ELR (cell line): ENCODE measurements at regions not wholly inside any gene's neighbourhood (a gene's known extent, or its start where the extent isn't known, plus 50 kb on each side); places are given as distances from the start of the nearest gene placed in this dataset.
"Not testable (repeated sequence)": the region's sequence is repeated elsewhere in the genome, so short reads cannot be mapped to it uniquely, and the experiment has no call there.

ENCODE experiments used
- DNase-seq: peaks from one replicate; pipeline ENCODE4 v3.0.0-alpha.2; 2015; ENCODE audit warnings: low read depth

DNA sequence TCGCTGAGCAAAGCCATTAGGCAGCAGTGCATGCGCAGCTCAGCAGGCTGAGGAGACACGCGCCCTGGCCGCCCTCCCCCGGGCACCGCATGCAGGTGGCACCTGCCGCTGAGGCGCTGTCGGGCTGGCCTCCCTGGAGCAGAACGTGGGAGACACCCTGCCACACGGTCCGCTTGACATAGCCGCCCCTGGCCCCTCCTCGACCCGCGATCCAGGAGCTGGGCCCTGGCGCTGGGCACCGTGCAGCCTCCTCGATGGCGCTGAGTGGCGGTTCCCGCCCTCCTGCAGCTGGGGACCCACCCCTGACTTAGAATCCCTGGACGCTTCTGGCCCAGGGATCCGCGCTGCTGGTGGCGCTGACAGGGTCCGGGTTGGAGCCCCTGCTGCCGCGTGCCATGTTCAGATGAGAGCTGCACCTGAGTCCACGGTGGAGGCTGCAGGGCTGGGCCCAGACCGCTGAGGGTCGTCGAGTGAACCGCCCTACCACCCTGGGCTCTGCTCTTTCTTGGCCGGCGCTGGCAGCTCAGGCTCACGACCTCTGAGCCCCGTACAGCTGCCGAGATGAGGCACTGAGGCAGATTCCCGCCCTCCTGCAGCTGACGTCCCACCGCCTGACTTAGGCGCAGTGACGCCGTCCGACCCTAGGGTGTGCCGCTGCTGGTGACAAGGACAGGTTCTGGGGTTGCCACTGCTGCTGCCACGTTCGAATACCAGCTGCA lies 116.8 kb downstream of the OR13A1 start:
- DNase-seq = no peak

DNA sequence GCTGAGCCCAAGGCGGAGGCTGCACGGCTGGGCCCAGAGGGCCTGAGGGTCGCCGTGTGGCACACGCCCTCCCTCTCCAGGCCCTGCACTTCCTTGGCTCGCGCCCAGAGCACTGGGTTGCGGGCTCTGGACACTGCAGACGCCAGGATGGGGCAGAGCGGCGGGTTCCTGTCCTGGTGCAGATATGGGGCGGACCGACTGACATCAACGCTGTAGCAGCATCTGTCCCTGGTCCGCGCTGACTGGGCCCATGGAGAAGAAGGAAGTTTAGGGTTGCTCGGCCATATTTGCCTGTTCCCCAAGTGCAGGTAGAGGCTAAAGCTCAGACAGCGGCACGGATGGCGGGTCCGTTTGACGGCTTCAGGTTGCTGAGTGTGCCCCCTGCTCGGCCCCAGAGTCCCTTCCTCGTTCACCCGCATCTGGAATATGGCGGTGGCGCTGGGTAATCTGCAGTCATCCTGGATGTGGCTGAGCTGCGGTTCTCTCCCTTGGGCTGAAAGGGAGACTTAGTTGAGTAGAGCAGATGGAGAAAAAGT lies 116.1 kb downstream of the OR13A1 start:
- no peak for DNase-seq

DNA sequence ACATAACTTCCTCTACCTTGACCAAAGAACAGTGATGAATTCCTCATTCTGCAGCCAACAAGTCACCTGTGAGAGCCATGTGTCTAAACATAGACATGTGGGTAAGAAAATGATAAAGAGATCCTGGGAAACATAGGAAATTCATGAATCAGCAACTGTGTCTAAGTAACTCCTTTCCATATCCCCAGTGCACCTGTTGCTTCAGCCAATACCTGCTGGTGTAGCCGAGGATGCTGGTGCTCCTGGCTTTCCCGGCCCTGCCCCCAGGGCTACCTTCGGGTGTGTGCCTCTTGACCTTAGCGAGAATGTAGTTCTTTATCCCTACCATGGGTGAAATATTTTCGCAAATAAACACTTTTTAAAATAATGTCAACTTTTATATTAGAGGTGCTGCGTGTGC lies 114.1 kb downstream of the OR13A1 start:
- DNase-seq = no peak

DNA sequence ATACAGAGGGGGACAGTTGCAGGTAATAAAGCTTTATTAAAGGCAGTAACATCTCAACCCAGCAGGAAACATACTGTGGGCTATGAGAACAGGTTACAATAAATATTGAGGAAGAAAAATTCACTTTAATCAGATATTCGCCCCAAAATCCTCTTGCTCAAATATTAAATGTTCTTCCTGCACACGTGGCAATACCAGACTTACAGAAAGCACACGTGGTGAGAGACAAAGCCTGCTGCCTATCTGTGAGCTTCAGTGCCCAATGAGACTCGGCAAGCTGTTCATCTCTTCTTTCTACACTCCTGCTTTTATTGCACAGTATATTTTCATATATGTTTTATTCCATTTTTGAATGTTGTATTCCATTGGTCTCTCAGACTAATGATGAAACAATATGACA lies 113.2 kb downstream of the OR13A1 start:
- DNase-seq = no peak

DNA sequence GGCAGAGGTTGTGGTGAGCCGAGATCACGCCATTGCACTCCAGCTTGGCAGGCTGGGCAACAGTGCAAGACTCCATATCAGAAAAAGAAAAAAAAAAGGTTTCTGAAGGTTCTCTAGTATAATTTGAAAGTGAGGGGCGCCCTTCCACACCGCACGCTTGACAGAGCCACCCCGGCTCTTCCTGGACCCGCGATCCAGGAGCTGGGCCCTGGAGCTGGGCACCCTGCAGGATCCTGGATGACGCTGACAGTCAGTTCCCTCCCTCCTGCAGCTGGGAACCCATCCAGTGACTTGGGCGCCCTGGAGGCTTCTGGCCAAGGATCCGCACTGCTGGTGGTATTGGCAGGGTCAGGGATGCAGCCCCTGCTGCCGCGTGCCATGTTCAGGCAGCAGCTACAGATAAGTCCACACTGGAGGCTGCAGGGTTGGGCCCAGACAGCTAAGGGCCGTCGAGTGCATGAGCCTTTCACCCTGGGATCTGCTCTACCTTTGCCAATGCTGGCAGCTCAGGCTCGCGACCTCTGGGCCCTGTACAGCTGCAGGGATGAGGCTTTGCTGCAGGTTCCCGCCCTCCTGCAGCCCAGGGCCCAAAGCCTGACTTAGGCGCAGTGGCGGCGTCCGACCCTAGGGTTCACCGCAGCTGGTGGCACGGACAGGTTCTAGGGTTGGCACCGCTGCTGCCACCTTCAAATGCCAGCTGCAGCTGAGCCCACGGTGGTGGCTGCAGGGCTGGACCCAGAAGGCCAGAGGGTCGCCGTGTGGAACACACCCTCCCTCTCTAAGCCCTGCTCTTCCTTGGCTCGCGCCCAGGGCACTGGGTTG lies 110.2 kb downstream of the OR13A1 start:
- DNase-seq = no peak

DNA sequence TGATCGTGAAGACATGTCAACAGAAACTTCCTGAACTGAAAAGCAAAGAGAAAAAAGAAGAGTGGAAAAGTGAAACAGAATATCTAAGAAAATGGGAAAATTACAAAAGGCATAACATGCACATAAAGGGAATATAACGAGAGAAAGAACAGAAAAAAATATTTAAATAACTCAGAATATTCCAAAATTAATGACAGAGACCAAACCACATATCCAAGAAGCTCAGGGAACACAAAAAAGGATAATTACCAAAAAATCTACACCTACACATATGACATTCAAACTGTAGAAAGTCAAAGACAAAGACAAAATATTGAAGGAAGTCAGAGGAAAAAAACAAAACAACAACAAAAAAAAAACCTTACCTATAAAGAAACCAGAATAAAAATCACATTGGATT lies 105.5 kb downstream of the OR13A1 start:
- no peak for DNase-seq

DNA sequence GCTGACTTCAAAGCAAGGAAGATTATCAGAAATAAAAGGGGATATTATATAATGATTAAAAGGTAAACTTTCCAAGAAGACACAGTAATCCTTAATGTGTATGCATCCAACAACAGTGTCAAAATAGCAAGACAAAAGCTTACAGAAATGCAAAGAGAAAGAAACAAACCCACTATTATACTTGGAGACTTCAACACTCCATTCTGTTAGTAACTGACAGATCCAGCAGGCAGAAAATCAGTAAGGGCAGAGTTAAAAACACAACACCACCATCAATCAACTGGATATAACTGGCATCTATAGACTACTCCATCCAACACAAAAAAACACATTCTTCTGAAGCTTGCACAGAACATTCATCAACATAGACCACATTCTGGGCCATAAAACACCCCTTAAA lies 103.8 kb downstream of the OR13A1 start:
- DNase-seq = no peak

DNA sequence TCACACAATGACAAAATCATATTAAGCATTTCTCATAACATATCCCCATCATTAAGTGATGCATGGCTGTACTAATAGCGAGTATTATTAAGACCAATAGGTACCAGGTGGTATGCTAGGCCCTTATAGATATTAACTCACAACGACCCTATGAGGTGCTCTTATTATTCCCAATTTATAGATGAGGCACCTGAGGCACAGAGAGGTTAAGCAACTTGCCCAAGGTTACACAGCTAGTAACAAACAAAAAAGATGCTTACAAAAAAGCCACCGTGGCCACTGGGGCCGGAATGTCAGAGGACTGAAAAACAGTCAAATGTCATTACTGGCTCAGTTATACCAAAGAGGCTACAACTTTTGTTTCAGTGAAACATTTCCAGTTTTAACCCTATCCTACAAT lies 96.0 kb downstream of the OR13A1 start:
- no peak for DNase-seq

DNA sequence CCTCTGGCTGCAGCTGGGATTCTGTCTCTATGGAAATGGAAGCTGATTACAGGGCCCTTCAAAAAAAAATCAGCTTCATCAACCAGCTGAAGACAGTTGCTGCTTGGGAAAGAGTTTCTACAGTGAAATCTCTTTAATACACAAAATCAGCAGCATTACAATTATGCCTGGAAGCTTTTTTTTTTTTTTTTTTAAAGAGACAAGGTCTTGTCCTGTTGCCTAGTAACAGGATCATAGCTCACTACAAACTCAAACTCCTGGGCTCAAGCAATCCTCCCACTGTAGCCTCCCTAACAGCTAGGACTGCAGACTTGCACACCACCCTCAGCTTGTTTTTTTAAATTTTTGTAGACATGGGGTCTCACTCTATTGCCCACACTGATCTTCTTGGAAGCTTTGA lies 94.5 kb downstream of the OR13A1 start:
- no peak for DNase-seq

DNA sequence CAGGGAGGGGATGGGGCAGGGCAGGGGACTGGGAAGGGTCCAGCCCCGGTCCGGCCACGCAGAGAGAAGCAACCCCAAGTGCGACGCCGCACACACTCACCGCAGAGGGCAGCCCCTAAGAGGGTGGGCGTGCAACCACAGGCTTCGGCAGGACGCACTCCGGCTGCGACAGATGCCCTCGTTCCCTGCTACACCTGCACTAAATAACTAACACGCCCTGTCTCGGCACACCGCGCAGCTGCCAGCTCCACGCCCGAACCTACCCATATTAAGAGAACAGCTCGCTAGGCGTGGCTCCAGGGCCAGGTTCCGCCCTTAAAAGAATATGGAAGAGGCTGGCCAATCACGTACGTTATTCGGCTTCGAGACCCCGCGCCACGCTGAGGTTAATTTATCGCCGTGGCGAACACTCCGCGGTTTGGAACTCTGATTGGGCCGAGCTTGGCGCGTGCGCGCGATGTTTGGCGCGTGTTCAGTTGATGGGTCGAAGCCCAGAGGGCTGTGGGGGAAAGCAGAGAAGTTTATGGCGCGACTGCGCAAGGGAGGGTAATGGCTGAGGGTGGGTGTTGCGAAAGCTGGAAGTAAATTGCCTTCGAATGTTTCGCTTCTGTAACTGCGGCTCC lies 91.1 kb downstream of the OR13A1 start:
- no peak for DNase-seq

DNA sequence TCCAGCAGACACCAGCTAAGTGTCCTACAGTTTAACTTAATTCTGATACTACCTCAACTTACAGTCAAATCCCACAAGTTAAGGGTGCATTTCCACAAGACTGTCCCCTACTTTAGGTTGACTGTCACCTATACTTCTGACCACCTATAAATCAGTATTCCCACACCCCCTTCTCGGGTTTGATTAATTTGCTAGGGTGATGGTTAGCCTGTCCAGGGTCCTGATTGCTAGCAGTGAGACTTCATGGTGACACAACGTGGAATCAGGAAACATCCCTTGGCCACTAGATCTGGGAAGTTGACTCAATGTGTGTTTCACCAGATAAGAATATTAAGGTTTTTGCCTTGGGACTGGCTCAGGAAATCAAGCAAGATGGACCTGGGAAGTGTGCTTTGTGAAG lies 88.4 kb downstream of the OR13A1 start:
- no peak for DNase-seq

DNA sequence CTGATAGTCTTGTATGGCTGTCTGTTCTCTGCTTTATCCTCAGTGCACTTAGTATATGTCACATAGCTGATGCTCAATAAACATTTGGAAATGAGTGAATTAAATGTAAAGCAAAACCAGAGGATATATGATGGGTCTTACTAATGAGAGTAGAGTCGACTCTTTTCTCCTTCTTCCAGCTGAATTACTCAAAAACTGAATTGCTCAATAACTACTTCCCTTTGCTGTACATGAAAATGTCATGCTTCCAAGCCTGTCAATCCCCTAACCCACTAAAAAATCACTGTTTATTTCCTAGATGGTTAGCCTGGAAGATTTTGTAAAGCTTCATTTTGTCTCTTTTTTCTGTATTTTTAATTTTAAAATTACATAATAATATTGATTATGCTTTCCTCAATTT lies 88.0 kb downstream of the OR13A1 start:
- no peak for DNase-seq

DNA sequence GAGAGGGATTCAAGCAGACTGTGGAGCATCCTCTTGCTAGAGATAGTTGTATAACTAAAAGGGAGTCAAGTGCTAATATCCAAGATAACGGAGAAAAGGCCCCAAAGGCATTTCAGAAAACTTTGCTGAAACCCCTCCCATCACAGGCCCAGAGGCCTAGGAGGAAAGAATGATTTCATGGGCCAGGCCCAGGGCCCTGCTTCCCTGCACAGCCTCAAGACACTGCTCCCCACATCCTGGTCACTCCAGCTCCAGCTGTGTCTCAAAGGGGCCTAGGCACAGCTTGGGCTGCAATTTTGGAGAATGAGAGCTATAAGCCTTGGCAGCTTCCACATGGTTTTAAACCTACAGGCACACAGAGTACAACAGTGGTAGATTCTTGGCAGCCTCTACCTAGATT lies 85.6 kb downstream of the OR13A1 start:
- DNase-seq = no peak

DNA sequence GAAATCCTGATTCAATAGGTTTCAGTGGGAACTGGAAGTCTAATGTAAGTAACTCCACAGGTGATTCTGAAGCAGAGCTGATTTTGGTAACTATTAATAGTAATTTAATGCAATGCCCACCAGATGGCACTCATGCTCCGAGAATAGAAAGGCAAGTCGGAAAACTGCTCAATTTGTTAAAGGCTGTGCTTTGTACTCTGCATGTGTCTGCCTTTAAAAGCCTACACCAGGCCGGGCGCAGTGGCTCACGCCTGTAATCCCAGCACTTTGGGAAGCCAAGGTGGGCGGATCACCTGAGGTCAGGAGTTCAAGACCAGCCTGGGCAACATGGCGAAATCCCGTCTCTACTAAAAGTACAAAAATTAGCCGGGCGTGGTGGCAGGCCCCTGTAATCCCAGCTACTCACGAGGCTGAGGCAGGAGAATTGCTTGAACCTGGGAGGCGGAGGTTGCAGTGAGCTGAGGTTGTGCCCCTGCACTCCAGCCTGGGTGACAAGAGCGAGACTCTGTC lies 80.1 kb downstream of the OR13A1 start:
- DNase-seq = peak; percentile 80

DNA sequence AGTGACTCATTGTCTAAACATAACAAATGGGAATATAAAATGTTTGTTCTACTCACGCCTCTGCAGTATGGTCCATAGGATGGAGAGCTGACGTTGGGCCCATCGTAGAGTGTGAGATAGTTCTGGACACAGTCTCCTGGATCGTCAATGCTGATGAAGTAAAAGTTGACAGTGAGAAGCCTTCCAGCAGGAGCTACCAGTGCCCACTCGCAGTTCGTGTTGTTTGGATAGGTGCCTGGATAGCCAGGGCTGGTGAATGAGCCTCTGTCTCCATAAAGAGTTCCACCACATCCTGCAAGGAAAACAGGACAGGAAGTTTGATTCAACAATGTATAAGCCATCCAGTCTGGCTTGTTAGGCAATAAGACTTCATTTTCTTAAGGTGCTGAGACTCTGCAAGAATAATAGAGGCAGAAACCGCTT lies 79.6 kb downstream of the OR13A1 start:
- DNase-seq = peak; percentile 34

DNA sequence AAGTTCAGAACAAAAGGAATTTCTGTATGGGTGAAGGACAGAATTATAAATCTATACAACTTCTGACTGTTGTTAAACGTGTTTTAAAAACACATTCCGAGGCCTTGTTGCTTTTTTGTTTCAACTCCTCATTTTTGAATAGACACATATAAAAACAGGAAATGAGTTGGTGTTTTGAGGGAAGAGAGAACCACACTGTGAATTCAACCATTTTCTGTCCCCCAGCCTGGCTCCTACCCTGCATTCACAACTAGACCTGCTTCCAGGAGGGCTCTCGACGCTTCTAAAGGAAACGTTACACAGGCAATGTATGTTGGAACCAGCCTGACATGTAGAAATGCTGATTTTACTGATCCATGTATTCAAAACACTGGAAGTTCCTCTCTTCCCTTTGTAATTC lies 76.5 kb downstream of the OR13A1 start:
- no peak for DNase-seq

DNA sequence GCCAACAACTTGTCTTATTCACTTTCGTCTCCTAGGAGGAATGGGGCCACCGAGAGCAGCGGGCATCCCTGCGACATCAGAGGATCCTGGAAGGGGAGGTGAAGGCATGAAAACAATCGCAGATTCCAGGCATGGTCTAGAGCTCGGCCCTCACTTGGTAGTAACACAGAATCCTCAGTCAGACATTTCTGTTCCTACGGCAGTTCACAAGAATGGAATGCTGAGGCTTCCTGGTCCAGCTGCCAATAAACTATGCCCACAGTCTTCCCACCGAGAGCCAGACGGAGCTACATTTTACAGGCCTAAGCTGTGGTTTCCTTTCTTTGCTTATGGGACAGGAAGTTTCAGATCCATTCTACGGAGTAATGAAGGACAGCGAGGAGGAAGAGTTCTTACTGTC lies 75.8 kb downstream of the OR13A1 start:
- DNase-seq = peak; percentile 23

DNA sequence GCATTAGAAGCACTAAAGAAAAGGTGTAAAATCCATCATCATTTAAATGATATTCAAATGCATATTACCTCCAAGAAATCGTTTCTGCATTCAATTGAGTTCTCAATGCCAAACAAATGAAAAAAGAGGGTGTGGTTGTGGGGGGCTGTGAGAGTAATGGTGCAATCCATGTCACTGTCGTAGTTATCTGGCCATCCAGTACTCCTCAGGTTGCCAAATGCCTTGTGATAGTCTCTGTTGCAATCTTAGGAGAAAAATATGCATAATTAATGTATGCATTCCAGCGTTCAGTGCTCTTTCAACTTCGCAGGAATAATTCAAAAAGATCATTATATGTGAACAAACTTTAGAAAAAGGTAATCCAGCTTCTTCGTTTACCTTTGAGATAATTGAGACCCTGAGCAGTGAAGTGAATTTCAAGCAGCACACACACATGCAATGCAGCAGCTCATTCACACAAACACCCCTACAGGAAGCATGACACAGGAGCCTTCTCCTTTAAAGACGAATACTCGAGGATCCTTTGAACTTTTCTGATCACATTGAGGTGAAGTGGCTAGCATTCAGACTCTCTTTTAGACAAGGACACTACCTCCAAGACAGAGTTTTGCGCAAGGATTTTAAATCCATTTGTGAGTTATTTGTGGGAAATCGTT lies 73.4 kb downstream of the OR13A1 start:
- DNase-seq = peak; percentile 3

DNA sequence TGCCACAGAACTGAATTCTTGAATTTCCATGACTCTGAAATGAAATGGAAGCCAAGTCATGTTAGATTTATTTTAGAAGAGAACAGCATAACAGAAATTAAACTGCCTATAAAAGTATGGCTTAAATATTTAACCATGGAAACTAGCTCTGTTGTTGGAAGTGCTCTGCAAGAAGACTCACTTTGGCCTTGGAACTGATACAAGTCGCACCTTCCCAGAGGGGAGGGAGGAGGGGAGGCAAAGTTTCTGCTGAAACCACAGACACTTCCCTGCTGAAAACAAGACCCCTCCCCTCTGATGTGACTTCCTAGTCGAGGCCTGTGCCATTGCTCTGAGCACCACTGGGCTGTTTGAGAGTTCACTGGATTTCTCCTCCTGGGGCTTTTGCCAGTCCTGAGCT lies 72.1 kb downstream of the OR13A1 start:
- no peak for DNase-seq

DNA sequence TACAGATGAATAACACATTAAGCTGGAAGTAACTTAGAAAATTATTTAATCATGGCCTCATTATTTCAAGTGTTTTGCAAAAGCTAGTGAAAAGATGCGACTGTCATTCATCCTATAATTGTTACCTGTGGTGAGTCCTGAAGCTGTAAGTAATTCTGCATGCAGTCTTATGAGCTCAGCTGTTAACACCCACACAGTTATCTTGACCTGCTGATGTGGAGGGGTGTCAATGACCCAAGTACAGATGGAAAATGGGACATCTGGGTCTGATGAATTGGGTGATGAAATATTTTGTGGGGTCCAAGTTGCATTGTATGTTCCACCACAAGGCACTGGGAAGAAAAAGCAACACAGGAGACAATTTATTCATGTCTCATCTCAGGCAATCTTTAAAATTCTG lies 68.9 kb downstream of the OR13A1 start:
- no peak for DNase-seq

DNA sequence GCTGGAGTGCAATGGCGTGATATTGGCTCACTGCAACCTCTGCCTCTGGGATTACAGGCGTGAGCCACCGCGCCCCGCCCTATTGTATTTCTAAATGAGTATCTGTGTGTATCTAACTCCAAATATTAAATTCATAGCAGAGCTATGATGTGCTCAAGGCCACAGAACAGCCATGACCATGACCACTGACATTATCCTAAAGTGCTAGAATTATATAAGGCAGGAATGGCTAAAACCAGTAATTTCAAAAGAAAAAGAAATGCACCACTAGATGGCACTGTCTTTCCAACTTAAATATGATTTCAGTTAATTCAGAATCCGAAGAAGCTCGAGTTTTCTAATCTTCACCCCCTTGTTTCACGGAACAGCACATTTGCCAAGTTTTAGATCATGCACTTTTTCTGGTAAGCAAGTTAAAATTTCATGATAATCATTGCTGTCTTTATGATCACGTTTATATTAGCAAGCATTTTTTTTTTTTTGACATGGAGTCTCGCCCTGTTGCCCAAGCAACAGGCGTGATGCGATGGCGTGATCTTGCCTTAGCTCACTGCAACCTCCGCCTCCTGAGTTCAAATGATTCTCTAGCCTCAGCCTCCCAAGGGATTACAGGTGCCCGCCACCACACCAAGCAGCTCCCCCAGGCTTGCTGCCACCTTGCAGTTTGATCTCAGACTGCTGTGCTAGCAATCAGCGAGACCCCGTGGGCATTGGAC lies 65.3 kb downstream of the OR13A1 start:
- DNase-seq = peak; percentile 81

DNA sequence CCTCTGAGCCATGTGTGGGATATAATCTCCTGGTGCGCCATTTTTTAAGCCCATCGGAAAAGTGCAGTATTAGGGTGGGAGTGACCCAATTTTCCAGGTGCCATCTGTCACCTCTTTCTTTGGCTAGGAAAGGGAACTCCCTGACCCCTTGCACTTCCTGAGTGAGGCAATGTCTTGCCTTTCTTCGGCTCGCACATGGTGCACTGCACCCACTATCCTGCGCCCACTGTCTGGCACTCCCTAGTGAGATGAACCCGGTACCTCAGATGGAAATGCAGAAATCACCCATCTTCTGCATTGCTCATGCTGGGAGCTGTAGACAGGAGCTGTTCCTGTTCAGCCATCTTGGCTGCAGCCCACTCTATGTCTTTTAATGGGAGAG lies 64.7 kb downstream of the OR13A1 start:
- not testable (repeated sequence) for DNase-seq
